Body of pancreas (tissue), 4 donors: ENCODE measurements at regions not wholly inside any gene's neighbourhood (a gene's known extent, or its start where the extent isn't known, plus 50 kb on each side); places are given as distances from the start of the nearest gene placed in this dataset.

Experiments used
- ATAC-seq: fragments of 150-250 bp; one replicate; pipeline ENCODE4 v1.9.1; 2016
- DNase-seq, 4 donors: peaks; one replicate each; pipeline ENCODE4 v3.0.0-alpha.2; 2019
- H3K27ac ChIP-seq, 4 donors: fragments of 200-600 bp; sonication (generic); 1 replicate in 3 of 4; 2 replicates in 1 of 4; pipeline versions ENCODE4 v1.5.1 to v1.6.1; 2016 to 2019; ENCODE audit warnings: mild to moderate bottlenecking in 1 of 4, mixed read lengths in 1 of 4, moderate library complexity in 1 of 4
- H3K27me3 ChIP-seq, 2 donors: fragments of 200-600 bp; sonication (generic); one replicate each; pipeline ENCODE4 v1.6.0; 2016; ENCODE audit warnings: mild to moderate bottlenecking in 1 of 2
- H3K36me3 ChIP-seq, 2 donors: fragments of 200-600 bp; sonication (generic); replicated peaks in 1 of 2; 2 replicates each; pipeline ENCODE4 v1.5.1; 2016; ENCODE audit warnings: low read depth in 2 of 2; ENCODE audit not compliant: insufficient read depth in 1 of 2
- H3K4me1 ChIP-seq: fragments of 200-600 bp; sonication (generic); one replicate; pipeline ENCODE4 v1.6.0; 2016
- H3K4me3 ChIP-seq, 2 donors: fragments of 200-600 bp; sonication (generic); 1 replicate in 1 of 2; 2 replicates in 1 of 2; pipeline ENCODE4 v1.5.1; 2016 to 2019
- H3K9me3 ChIP-seq, 3 donors: fragments of 200-600 bp; sonication (generic); 1 replicate in 2 of 3; 2 replicates in 1 of 3; pipeline ENCODE4 v1.5.1; 2016
- CTCF ChIP-seq, 7 experiments: fragments of 450-650 bp in 4 of 7; fragments of 200-600 bp in 3 of 7; sonication (generic) in 3 of 7; IDR thresholded peaks; one replicate each; pipeline ENCODE4 v1.5.1; 2016 to 2019; ENCODE audit warnings: antibody characterized with exemption in 7 of 7
- POLR2A ChIP-seq, 3 donors: fragments of 450-650 bp; IDR thresholded peaks; one replicate each; pipeline ENCODE4 v1.6.1; 2016; ENCODE audit warnings: antibody characterized with exemption in 3 of 3, mild to moderate bottlenecking in 2 of 3
- WGBS, 2 donors: methylation state at CpG; one replicate each; pipeline ENCODE4 v1.1.5; 2017; 5-methylcytosine and 5-hydroxymethylcytosine counted together
- intact Hi-C: fragments of 100-400 bp; cut with DNase I; formaldehyde crosslinking; loops from one replicate; pipeline ENCODE4 v1.15.1; 2023

GRCh38 chr6:163779727-163780284 lies 365.3 kb downstream of the QKI start:
- DNase-seq: no peak
- H3K36me3 ChIP-seq: no peaks in the 10 kb centered on the region
- ATAC-seq: no peak
- WGBS, 2 donors: 53% methylated on average over 7 of the region's 7 CpGs
- H3K4me3 ChIP-seq: no peak overlapping the region
- no peak overlapping the region for H3K27ac ChIP-seq
- intact Hi-C loops: no loop called here
- H3K4me1 ChIP-seq: no peaks in the 10 kb centered on the region
- H3K9me3 ChIP-seq: no peaks in the 10 kb centered on the region
- TF ChIP-seq POLR2A (IDR thresholded peaks at IDR 0.05): no peak
- no peak for TF ChIP-seq CTCF (IDR thresholded peaks at IDR 0.05)
- H3K27me3 ChIP-seq: no peaks in the 10 kb centered on the region

GRCh38 chr6:163777716-163778115 lies 363.2 kb downstream of the QKI start:
- Histone ChIP-seq H3K4me3 (no peak overlapping the region), H3K36me3 (no peaks in the 10 kb centered on the region), H3K4me1 (no peaks in the 10 kb centered on the region), H3K9me3 (no peaks in the 10 kb centered on the region), H3K27ac (no peak overlapping the region), H3K27me3 (no peaks in the 10 kb centered on the region)
- DNase-seq (no peak), ATAC-seq (no peak)
- intact Hi-C loops: no loop called here
- WGBS, 2 donors: 57 to 68% methylated on average over 1 of the region's 1 CpG
- TF ChIP-seq POLR2A (IDR thresholded peaks at IDR 0.05): no peak
- TF ChIP-seq CTCF (IDR thresholded peaks at IDR 0.05): no peak

- no peak overlapping the region for H3K27ac ChIP-seq
- H3K27me3 ChIP-seq: no peaks in the 10 kb centered on the region
- no peaks in the 10 kb centered on the region for H3K4me1 ChIP-seq
- no peak overlapping the region for H3K4me3 ChIP-seq
- WGBS, 2 donors: 77 to 80% methylated on average over 10 of the region's 10 CpGs
- intact Hi-C loops: no loop called here
- H3K9me3 ChIP-seq: no peaks in the 10 kb centered on the region
- no peak for TF ChIP-seq CTCF (IDR thresholded peaks at IDR 0.05)
- no peak for TF ChIP-seq POLR2A (IDR thresholded peaks at IDR 0.05)
- DNase-seq: no peak
- no peaks in the 10 kb centered on the region for H3K36me3 ChIP-seq
- no peak for ATAC-seq
Observed at GRCh38 chr6:163776906-163777686, 362.6 kb downstream of the QKI start.

GRCh38 chr6:163776196-163776905 lies 361.8 kb downstream of the QKI start:
- H3K9me3 ChIP-seq: no peaks in the 10 kb centered on the region
- DNase-seq (no peak), ATAC-seq (no peak)
- no peak for TF ChIP-seq CTCF (IDR thresholded peaks at IDR 0.05)
- no peak for TF ChIP-seq POLR2A (IDR thresholded peaks at IDR 0.05)
- no peaks in the 10 kb centered on the region for H3K4me1 ChIP-seq
- H3K4me3 ChIP-seq: no peak overlapping the region
- intact Hi-C loops: no loop called here
- no peak overlapping the region for H3K27ac ChIP-seq
- no peaks in the 10 kb centered on the region for H3K27me3 ChIP-seq
- no peaks in the 10 kb centered on the region for H3K36me3 ChIP-seq
- whole genome bisulfite sequencing, 2 donors: 52 to 67% methylated on average over 5 of the region's 5 CpGs
